IMR-90 (cell line): ENCODE measurements at regions not wholly inside any gene's neighbourhood (a gene's known extent, or its start where the extent isn't known, plus 50 kb on each side); places are given as distances from the start of the nearest gene placed in this dataset.

ENCODE experiments used
- ATAC-seq: fragments of 200-7000 bp; cut with Tn5 transposase; 2 replicates; pipeline ENCODE4 v1.9.1; 2020; ENCODE audit warnings: low read depth, mild to moderate bottlenecking, moderate library complexity
- BruUV-seq: library from RNA; stranded (reverse); fragments of 400-500 nt; replicated peaks from 2 replicates; lab custom pipeline; 2021; lab: Mats Ljungman, UMichigan
- CTCF ChIA-PET: fragments of 300-600 bp; formaldehyde crosslinking; extraction: SDS; loops from one replicate; lab custom pipeline; 2021; ENCODE audit warnings: antibody characterized with exemption; lab: Yijun Ruan, JAX
- POLR2A ChIA-PET: fragments of 300-600 bp; sonication (Branson Sonifier 250); formaldehyde crosslinking; loops from one replicate; lab custom pipeline; 2022; ENCODE audit warnings: antibody characterized with exemption; ENCODE audit not compliant: unreplicated experiment; lab: Charles Lee
- DNase-seq: peaks from one replicate; pipeline ENCODE4 v3.0.0; 2013
- H2AFZ ChIP-seq: replicated peaks from 2 replicates; pipeline ENCODE3; 2013; ENCODE audit warnings: low read length, mild to moderate bottlenecking; ENCODE audit not compliant: poor library complexity
- H2AK5ac ChIP-seq: 2 replicates; pipeline ENCODE4 v1.6.1; 2013; ENCODE audit warnings: low read depth, low read length, inconsistent platforms
- H2AK9ac ChIP-seq: replicated peaks from 2 replicates; pipeline ENCODE3; 2013; ENCODE audit warnings: mild to moderate bottlenecking, low read depth, low read length, moderate library complexity; ENCODE audit not compliant: poor library complexity
- H2BK120ac ChIP-seq: 2 replicates; pipeline ENCODE4 v1.6.1; 2013; ENCODE audit warnings: low read depth, low read length, inconsistent platforms
- H2BK15ac ChIP-seq: 3 replicates; pipeline ENCODE4 v1.6.1; 2013; ENCODE audit warnings: low read depth, low read length, inconsistent platforms
- H2BK20ac ChIP-seq: 2 replicates; pipeline ENCODE4 v1.6.1; 2013; ENCODE audit warnings: low read depth, mild to moderate bottlenecking, inconsistent platforms, low read length, moderate library complexity
- H2BK5ac ChIP-seq: 2 replicates; pipeline ENCODE4 v1.6.1; 2013; ENCODE audit warnings: mild to moderate bottlenecking, low read depth, low read length, inconsistent platforms; ENCODE audit not compliant: poor library complexity, severe bottlenecking
- H3K14ac ChIP-seq: replicated peaks from 2 replicates; pipeline ENCODE4 v1.6.1; 2013; ENCODE audit warnings: low read depth, low read length, inconsistent platforms
- H3K18ac ChIP-seq: 2 replicates; pipeline ENCODE4 v1.6.1; 2013; ENCODE audit warnings: low read depth, low read length, control low read depth
- H3K23ac ChIP-seq: 2 replicates; pipeline ENCODE4 v1.6.1; 2013; ENCODE audit warnings: low read depth, low read length, inconsistent platforms
- H3K27ac ChIP-seq: 2 replicates; pipeline ENCODE4 v1.5.1; 2013; ENCODE audit warnings: mild to moderate bottlenecking, control low read depth, low read length; ENCODE audit not compliant: insufficient read depth
- H3K27me3 ChIP-seq: 2 replicates; pipeline ENCODE4 v1.6.1; 2013; ENCODE audit warnings: low read length; ENCODE audit not compliant: control insufficient read depth, insufficient read depth
- H3K36me3 ChIP-seq: 2 replicates; pipeline ENCODE4 v1.6.1; 2013; ENCODE audit warnings: low read length, mixed read lengths; ENCODE audit not compliant: control insufficient read depth, insufficient read depth
- H3K4ac ChIP-seq: 2 replicates; pipeline ENCODE4 v1.6.1; 2013; ENCODE audit warnings: low read depth, low read length, inconsistent platforms
- H3K4me1 ChIP-seq: 2 replicates; pipeline ENCODE4 v1.6.1; 2013; ENCODE audit warnings: low read length, mixed read lengths; ENCODE audit not compliant: control insufficient read depth, insufficient read depth
- H3K4me2 ChIP-seq: 2 replicates; pipeline ENCODE4 v1.6.1; 2013; ENCODE audit warnings: low read depth, mild to moderate bottlenecking, control low read depth, low read length, moderate library complexity
- H3K4me3 ChIP-seq: 2 replicates; pipeline ENCODE4 v1.5.1; 2013; ENCODE audit warnings: low read depth, mild to moderate bottlenecking, control low read depth, low read length, moderate library complexity; ENCODE audit not compliant: insufficient read depth
- H3K56ac ChIP-seq: 2 replicates; pipeline ENCODE4 v1.6.1; 2013; ENCODE audit warnings: low read length, inconsistent platforms; ENCODE audit not compliant: insufficient read depth; ENCODE audit errors: extremely low read depth
- H3K79me1 ChIP-seq, 2 experiments: 2 replicates each; pipeline ENCODE4 v1.6.1; 2013; ENCODE audit warnings: low read length in 2 of 2, inconsistent platforms in 1 of 2, low read depth in 1 of 2
- H3K9ac ChIP-seq: 2 replicates; pipeline ENCODE4 v1.6.1; 2013; ENCODE audit warnings: low read depth, low read length, control low read depth
- H3K9me1 ChIP-seq: 2 replicates; pipeline ENCODE4 v1.6.1; 2013; ENCODE audit warnings: low read length, inconsistent platforms; ENCODE audit not compliant: insufficient read depth
- H3K9me3 ChIP-seq: 2 replicates; pipeline ENCODE4 v1.6.1; 2013; ENCODE audit warnings: low read length; ENCODE audit not compliant: control insufficient read depth, insufficient read depth
- H4K20me1 ChIP-seq: 2 replicates; pipeline ENCODE4 v1.6.1; 2013; ENCODE audit warnings: low read length, inconsistent platforms; ENCODE audit not compliant: insufficient read depth
- H4K5ac ChIP-seq: 2 replicates; pipeline ENCODE4 v1.6.1; 2013; ENCODE audit warnings: mild to moderate bottlenecking, low read depth, low read length, control low read depth
- H4K8ac ChIP-seq, 2 experiments: 2 replicates each; pipeline ENCODE4 v1.6.1; 2013; ENCODE audit warnings: low read depth in 2 of 2, low read length in 2 of 2, control low read depth in 1 of 2, inconsistent platforms in 1 of 2
- H4K91ac ChIP-seq: 2 replicates; pipeline ENCODE4 v1.6.1; 2013; ENCODE audit warnings: low read depth, low read length, inconsistent platforms; ENCODE audit not compliant: insufficient read depth
- NFE2L2 ChIP-seq: fragments of 150-350 bp; IDR thresholded peaks from 2 replicates; pipeline ENCODE4 v1.6.1; 2016; ENCODE audit warnings: low read depth, mild to moderate bottlenecking, low read length
- WGBS, 2 experiments: methylation state at CpG; one replicate each; pipeline versions ENCODE4 v1.1.5 to v1.1.7; 2013; ENCODE audit warnings: missing lambda C conversion rate in 2 of 2; ENCODE audit not compliant: insufficient read length in 1 of 2; ENCODE audit errors: extremely low coverage in 2 of 2; 5-methylcytosine and 5-hydroxymethylcytosine counted together
- dilution Hi-C: fragments of 300-500 bp; cut with HindIII; formaldehyde crosslinking; loops from one replicate; pipeline ENCODE4 v1.14.3; 2018; ENCODE audit warnings: low sequenced_read_pairs; ENCODE audit not compliant: unreplicated experiment
- in situ Hi-C: fragments of 300-500 bp; cut with MboI; formaldehyde crosslinking; loops from 3 replicates; pipeline ENCODE4 v1.14.3; 2019; ENCODE audit warnings: low sequenced_read_pairs, inconsistent platforms, mixed read lengths
- intact Hi-C: fragments of 100-400 bp; cut with micrococcal nuclease; formaldehyde crosslinking; loops from 2 replicates; pipeline ENCODE4 v1.10.0; 2022
- TF ChIP-seq, protein P1 (sequence below): fragments of 150-350 bp; IDR thresholded peaks from 2 replicates; pipeline ENCODE4 v1.6.1; 2016; ENCODE audit warnings: low read depth, mild to moderate bottlenecking, low read length, moderate library complexity, borderline replicate concordance

GRCh38 chr5:163867738-163868137 is 362.3 kb downstream of the MAT2B start:
- ChIA-PET POLR2A (no interaction called here), CTCF (interaction anchor here (0.6 to 0.9 kb wide), 2 partner anchors 30 to 580 kb away, joined by 3 to 5 read pairs; no protein-coding TSS in a partner anchor)
- Histone ChIP-seq H3K27me3 (no peaks in the 10 kb centered on the region), H3K4ac (peak overlapping the region; percentile 61), H2AFZ (no peak overlapping the region), H3K9ac (no peak overlapping the region), H3K9me3 (no peaks in the 10 kb centered on the region), H3K56ac (no peak overlapping the region), H4K91ac (no peak overlapping the region), H3K4me2 (no peak overlapping the region), H3K4me1 (peaks cover 2% of the 10 kb centered on the region; the same call in 1 of the 2 replicates), H2BK20ac (no peak overlapping the region), H3K23ac (no peak overlapping the region), H4K8ac (peak overlapping the region in 1 of 2 experiments; percentile 47; a peak in 1 of 4 replicates), H2BK5ac (no peak overlapping the region), H3K4me3 (no peak overlapping the region), H3K27ac (no peak overlapping the region), H3K9me1 (0 out of 2 replicates have a peak, but pooled peaks cover 2% of the 10 kb centered on the region), H3K18ac (no peak overlapping the region), H3K79me1 (no peaks in the 10 kb centered on the region), H4K5ac (no peak overlapping the region), H2BK15ac (no peak overlapping the region), H3K14ac (no peak overlapping the region), H2AK9ac (no peak overlapping the region), H4K20me1 (no peaks in the 10 kb centered on the region), H2BK120ac (peak overlapping the region; percentile 64; the same call in 1 of the 2 replicates), H3K36me3 (no peaks in the 10 kb centered on the region), H2AK5ac (no peak overlapping the region)
- peak; percentile 49; the same call in 1 of the 2 replicates for ATAC-seq
- no CpG with 5 or more reads among the region's 3 CpGs for WGBS, 2 experiments
- dilution Hi-C loops (no loop called here), intact Hi-C loops (no loop called here), in situ Hi-C loops (no loop called here)
- TF ChIP-seq, protein P1, sequence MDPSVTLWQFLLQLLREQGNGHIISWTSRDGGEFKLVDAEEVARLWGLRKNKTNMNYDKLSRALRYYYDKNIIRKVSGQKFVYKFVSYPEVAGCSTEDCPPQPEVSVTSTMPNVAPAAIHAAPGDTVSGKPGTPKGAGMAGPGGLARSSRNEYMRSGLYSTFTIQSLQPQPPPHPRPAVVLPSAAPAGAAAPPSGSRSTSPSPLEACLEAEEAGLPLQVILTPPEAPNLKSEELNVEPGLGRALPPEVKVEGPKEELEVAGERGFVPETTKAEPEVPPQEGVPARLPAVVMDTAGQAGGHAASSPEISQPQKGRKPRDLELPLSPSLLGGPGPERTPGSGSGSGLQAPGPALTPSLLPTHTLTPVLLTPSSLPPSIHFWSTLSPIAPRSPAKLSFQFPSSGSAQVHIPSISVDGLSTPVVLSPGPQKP: no peak
- peak; percentile 47; the same call in 1 of the 2 replicates for TF ChIP-seq NFE2L2
- no TSS peak for BruUV-seq
- DNase-seq: peak; percentile 65
